Mesendoderm (in vitro differentiated cells): ENCODE measurements at regions not wholly inside any gene's neighbourhood (a gene's known extent, or its start where the extent isn't known, plus 50 kb on each side); places are given as distances from the start of the nearest gene placed in this dataset.

Source experiments
- DNase-seq: peaks from one replicate; pipeline ENCODE4 v3.0.0; 2013
- H2AK5ac ChIP-seq: 2 replicates; pipeline ENCODE4 v1.6.1; 2013; ENCODE audit warnings: low read length, inconsistent platforms
- H2BK120ac ChIP-seq: 2 replicates; pipeline ENCODE4 v1.6.1; 2013; ENCODE audit warnings: low read depth, mild to moderate bottlenecking, low read length, moderate library complexity, mixed read lengths
- H2BK15ac ChIP-seq: replicated peaks from 2 replicates; pipeline ENCODE4 v1.6.1; 2013; ENCODE audit warnings: low read depth, mild to moderate bottlenecking, moderate library complexity
- H2BK5ac ChIP-seq: 2 replicates; pipeline ENCODE4 v1.6.1; 2013; ENCODE audit warnings: low read length, inconsistent platforms
- H3K18ac ChIP-seq: 2 replicates; pipeline ENCODE4 v1.6.1; 2013; ENCODE audit warnings: mild to moderate bottlenecking, low read length, mixed read lengths
- H3K23ac ChIP-seq: one replicate; pipeline ENCODE4 v1.6.1; 2013; ENCODE audit warnings: low read length
- H3K27ac ChIP-seq: 2 replicates; pipeline ENCODE4 v1.5.1; 2013; ENCODE audit warnings: low read depth, mild to moderate bottlenecking, inconsistent platforms, low read length, moderate library complexity
- H3K27me3 ChIP-seq: 2 replicates; pipeline ENCODE4 v1.6.1; 2013; ENCODE audit warnings: low read length, control low read depth, mild to moderate bottlenecking, inconsistent platforms; ENCODE audit not compliant: insufficient read depth, poor library complexity
- H3K36me3 ChIP-seq: 2 replicates; pipeline ENCODE4 v1.6.1; 2013; ENCODE audit warnings: low read length, inconsistent platforms; ENCODE audit not compliant: control insufficient read depth, insufficient read depth
- H3K4ac ChIP-seq: one replicate; pipeline ENCODE4 v1.6.1; 2013; ENCODE audit warnings: low read depth, mild to moderate bottlenecking, low read length, moderate library complexity
- H3K4me1 ChIP-seq: 2 replicates; pipeline ENCODE4 v1.6.1; 2013; ENCODE audit warnings: low read depth, low read length, inconsistent platforms; ENCODE audit not compliant: control insufficient read depth
- H3K4me2 ChIP-seq: 2 replicates; pipeline ENCODE4 v1.6.1; 2013; ENCODE audit warnings: low read length
- H3K4me3 ChIP-seq: 2 replicates; pipeline ENCODE4 v1.5.1; 2013; ENCODE audit warnings: mild to moderate bottlenecking, low read length
- H3K56ac ChIP-seq: one replicate; pipeline ENCODE4 v1.6.1; 2013; ENCODE audit warnings: low read length
- H3K79me1 ChIP-seq: 2 replicates; pipeline ENCODE4 v1.6.1; 2013; ENCODE audit warnings: low read length, inconsistent platforms
- H3K79me2 ChIP-seq: 2 replicates; pipeline ENCODE4 v1.6.1; 2013; ENCODE audit warnings: mild to moderate bottlenecking, low read length; ENCODE audit not compliant: control insufficient read depth, insufficient read depth
- H3K9ac ChIP-seq: 2 replicates; pipeline ENCODE4 v1.6.1; 2013; ENCODE audit warnings: low read length, inconsistent platforms
- H4K5ac ChIP-seq: one replicate; pipeline ENCODE4 v1.6.1; 2013; ENCODE audit warnings: low read length
- H4K8ac ChIP-seq: one replicate; pipeline ENCODE4 v1.6.1; 2013; ENCODE audit warnings: low read depth, mild to moderate bottlenecking, control low read depth, low read length, moderate library complexity
- WGBS: extraction: QIAGEN DNeasy Blood & Tissue Kit; methylation state at CpG from one replicate; pipeline ENCODE4 v1.1.7; 2013; ENCODE audit warnings: low lambda C conversion rate, missing lambda C conversion rate; ENCODE audit not compliant: insufficient coverage; ENCODE audit errors: extremely low coverage; 5-methylcytosine and 5-hydroxymethylcytosine counted together

GRCh38 chrX:125778261-125778660 is 387.8 kb downstream of the DCAF12L2 start:
- no peak overlapping the region for H3K27ac ChIP-seq
- no peak overlapping the region for H3K4me3 ChIP-seq
- H2AK5ac ChIP-seq: no peak overlapping the region
- H3K23ac ChIP-seq: no peak overlapping the region
- no peak overlapping the region for H2BK120ac ChIP-seq
- no peak overlapping the region for H2BK15ac ChIP-seq
- H3K4ac ChIP-seq: no peak overlapping the region
- H3K18ac ChIP-seq: no peak overlapping the region
- H3K4me2 ChIP-seq: no peak overlapping the region
- H3K56ac ChIP-seq: no peak overlapping the region
- H4K5ac ChIP-seq: no peak overlapping the region
- H3K9ac ChIP-seq: no peak overlapping the region
- no peak overlapping the region for H2BK5ac ChIP-seq
- no peak for DNase-seq
- no peaks in the 10 kb centered on the region for H3K79me1 ChIP-seq
- no peaks in the 10 kb centered on the region for H3K79me2 ChIP-seq
- H3K36me3 ChIP-seq: no peaks in the 10 kb centered on the region
- H3K27me3 ChIP-seq: no peaks in the 10 kb centered on the region
- no peaks in the 10 kb centered on the region for H3K4me1 ChIP-seq
- H4K8ac ChIP-seq: no peak overlapping the region
- no CpG with 5 or more reads among the region's 3 CpGs for WGBS

- Histone ChIP-seq H3K56ac (no peak overlapping the region), H3K27me3 (no peaks in the 10 kb centered on the region), H3K4me1 (no peaks in the 10 kb centered on the region), H3K79me1 (no peaks in the 10 kb centered on the region), H2AK5ac (no peak overlapping the region), H3K27ac (no peak overlapping the region), H3K36me3 (no peaks in the 10 kb centered on the region), H3K18ac (no peak overlapping the region), H2BK120ac (no peak overlapping the region), H3K4me3 (no peak overlapping the region), H4K5ac (no peak overlapping the region), H4K8ac (no peak overlapping the region), H3K9ac (no peak overlapping the region), H2BK15ac (no peak overlapping the region), H3K23ac (no peak overlapping the region), H3K4ac (no peak overlapping the region), H3K4me2 (no peak overlapping the region), H3K79me2 (no peaks in the 10 kb centered on the region), H2BK5ac (no peak overlapping the region)
- peak; percentile 48 for DNase-seq
- WGBS: no CpG with 5 or more reads among the region's 2 CpGs
These were observed 383.9 kb downstream of the DCAF12L2 start for GRCh38 chrX:125782184-125782583.

GRCh38 chrX:125786316-125786715 is 379.8 kb downstream of the DCAF12L2 start:
- no peaks in the 10 kb centered on the region for H3K4me1 ChIP-seq
- WGBS: no CpG with 5 or more reads among the region's 2 CpGs
- no peaks in the 10 kb centered on the region for H3K79me1 ChIP-seq
- H4K5ac ChIP-seq: no peak overlapping the region
- H3K4ac ChIP-seq: peak overlapping the region; percentile 36
- H2BK5ac ChIP-seq: no peak overlapping the region
- no peaks in the 10 kb centered on the region for H3K79me2 ChIP-seq
- H3K4me2 ChIP-seq: no peak overlapping the region
- no peak overlapping the region for H3K18ac ChIP-seq
- H3K27ac ChIP-seq: no peak overlapping the region
- no peak overlapping the region for H2BK120ac ChIP-seq
- no peak overlapping the region for H3K23ac ChIP-seq
- H3K56ac ChIP-seq: no peak overlapping the region
- H4K8ac ChIP-seq: no peak overlapping the region
- no peak overlapping the region for H3K4me3 ChIP-seq
- H3K27me3 ChIP-seq: no peaks in the 10 kb centered on the region
- H2AK5ac ChIP-seq: no peak overlapping the region
- no peak overlapping the region for H2BK15ac ChIP-seq
- DNase-seq: peak; percentile 2
- no peak overlapping the region for H3K9ac ChIP-seq
- H3K36me3 ChIP-seq: no peaks in the 10 kb centered on the region

- no peak for DNase-seq
- Histone ChIP-seq H3K36me3 (no peaks in the 10 kb centered on the region), H2BK15ac (no peak overlapping the region), H2AK5ac (no peak overlapping the region), H4K5ac (no peak overlapping the region), H2BK120ac (no peak overlapping the region), H3K79me2 (no peaks in the 10 kb centered on the region), H3K79me1 (no peaks in the 10 kb centered on the region), H3K27me3 (no peaks in the 10 kb centered on the region), H3K18ac (no peak overlapping the region), H3K4me2 (no peak overlapping the region), H4K8ac (no peak overlapping the region), H3K9ac (no peak overlapping the region), H2BK5ac (no peak overlapping the region), H3K56ac (no peak overlapping the region), H3K27ac (no peak overlapping the region), H3K4me3 (no peak overlapping the region), H3K4me1 (no peaks in the 10 kb centered on the region), H3K4ac (no peak overlapping the region), H3K23ac (no peak overlapping the region)
- no CpG with 5 or more reads among the region's 4 CpGs for WGBS
These were observed 374.3 kb downstream of the DCAF12L2 start for GRCh38 chrX:125791787-125792186.

GRCh38 chrX:125810856-125811255 is 355.2 kb downstream of the DCAF12L2 start:
- Histone ChIP-seq H3K4me2 (no peak overlapping the region), H3K56ac (no peak overlapping the region), H2BK5ac (no peak overlapping the region), H3K4me3 (no peak overlapping the region), H2BK120ac (no peak overlapping the region), H3K27me3 (no peaks in the 10 kb centered on the region), H2AK5ac (no peak overlapping the region), H3K18ac (no peak overlapping the region), H3K4ac (no peak overlapping the region), H4K8ac (no peak overlapping the region), H3K79me2 (no peaks in the 10 kb centered on the region), H3K23ac (no peak overlapping the region), H3K79me1 (no peaks in the 10 kb centered on the region), H4K5ac (no peak overlapping the region), H3K9ac (no peak overlapping the region), H2BK15ac (no peak overlapping the region), H3K4me1 (no peaks in the 10 kb centered on the region), H3K27ac (no peak overlapping the region), H3K36me3 (no peaks in the 10 kb centered on the region)
- peak; percentile 28 for DNase-seq
- WGBS: no CpG with 5 or more reads among the region's 4 CpGs

- H3K36me3 ChIP-seq: no peaks in the 10 kb centered on the region
These were observed 340.0 kb downstream of the DCAF12L2 start for GRCh38 chrX:125826080-125826479.

More at GRCh38 chrX:125826080-125826479, 340.0 kb downstream of the DCAF12L2 start:
- H3K18ac ChIP-seq: no peak overlapping the region
- H3K4ac ChIP-seq: no peak overlapping the region
- no peak overlapping the region for H3K27ac ChIP-seq
- peak; percentile 18 for DNase-seq
- H3K79me2 ChIP-seq: no peaks in the 10 kb centered on the region
- H3K4me1 ChIP-seq: no peaks in the 10 kb centered on the region
- no peak overlapping the region for H3K56ac ChIP-seq
- H4K5ac ChIP-seq: no peak overlapping the region
- no CpG with 5 or more reads among the region's 2 CpGs for WGBS
- no peak overlapping the region for H2BK120ac ChIP-seq
- H3K4me2 ChIP-seq: no peak overlapping the region
- H3K23ac ChIP-seq: no peak overlapping the region
- no peak overlapping the region for H2BK15ac ChIP-seq
- no peak overlapping the region for H2BK5ac ChIP-seq
- no peak overlapping the region for H4K8ac ChIP-seq
- H3K79me1 ChIP-seq: no peaks in the 10 kb centered on the region
- no peak overlapping the region for H2AK5ac ChIP-seq
- H3K9ac ChIP-seq: no peak overlapping the region
- H3K27me3 ChIP-seq: no peaks in the 10 kb centered on the region
- no peak overlapping the region for H3K4me3 ChIP-seq
